Glutamatergic neuron (in vitro differentiated cells): ENCODE measurements at regions not wholly inside any gene's neighbourhood (a gene's known extent, or its start where the extent isn't known, plus 50 kb on each side); places are given as distances from the start of the nearest gene placed in this dataset.

ENCODE experiments used
- DNase-seq: peaks from one replicate; pipeline ENCODE4 v3.0.0; 2022
- H3K27ac Mint-ChIP-seq: one replicate; pipeline ENCODE4 v1.8.0; 2020; ENCODE audit warnings: mild to moderate bottlenecking, mixed read lengths, inconsistent platforms; ENCODE audit not compliant: unreplicated experiment
- H3K27me3 Mint-ChIP-seq: one replicate; pipeline ENCODE4 v1.8.0; 2020; ENCODE audit warnings: mild to moderate bottlenecking, moderate library complexity, mixed read lengths, inconsistent platforms; ENCODE audit not compliant: unreplicated experiment
- H3K36me3 Mint-ChIP-seq: one replicate; pipeline ENCODE4 v1.8.0; 2020; ENCODE audit warnings: mild to moderate bottlenecking, mixed read lengths, inconsistent platforms; ENCODE audit not compliant: unreplicated experiment
- H3K4me1 Mint-ChIP-seq: one replicate; pipeline ENCODE4 v1.8.0; 2020; ENCODE audit warnings: mild to moderate bottlenecking, low read depth, mixed read lengths, inconsistent platforms; ENCODE audit not compliant: unreplicated experiment
- H3K4me3 Mint-ChIP-seq: one replicate; pipeline ENCODE4 v1.8.0; 2020; ENCODE audit warnings: mild to moderate bottlenecking, mixed read lengths, inconsistent platforms; ENCODE audit not compliant: unreplicated experiment
- H3K9me3 Mint-ChIP-seq: one replicate; pipeline ENCODE4 v1.8.0; 2020; ENCODE audit warnings: mild to moderate bottlenecking, moderate library complexity, mixed read lengths, inconsistent platforms; ENCODE audit not compliant: unreplicated experiment
- CTCF ChIP-seq: fragments of 200-600 bp; sonication (generic); IDR thresholded peaks from one replicate; pipeline ENCODE4 v1.5.0; 2021; ENCODE audit not compliant: partially characterized antibody, unreplicated experiment

GRCh38 chr18:60577457-60577856 is 204.9 kb upstream of the MC4R start:
- Mint-ChIP-seq H3K27ac (no peak overlapping the region), H3K9me3 (no peaks in the 10 kb centered on the region), H3K36me3 (no peaks in the 10 kb centered on the region)

GRCh38 chr18:60585670-60586069 is 213.1 kb upstream of the MC4R start:
- H3K4me3 Mint-ChIP-seq = no peak overlapping the region
- no peaks in the 10 kb centered on the region for H3K9me3 Mint-ChIP-seq
- DNase-seq = no peak
- H3K27ac Mint-ChIP-seq = no peak overlapping the region
- no peak for TF ChIP-seq CTCF
- H3K27me3 Mint-ChIP-seq = no peaks in the 10 kb centered on the region
- H3K4me1 Mint-ChIP-seq = no peaks in the 10 kb centered on the region
- no peaks in the 10 kb centered on the region for H3K36me3 Mint-ChIP-seq

More at GRCh38 chr18:60577457-60577856, 204.9 kb upstream of the MC4R start:
- H3K27me3 Mint-ChIP-seq = no peaks in the 10 kb centered on the region
- H3K4me3 Mint-ChIP-seq = no peak overlapping the region
- no peaks in the 10 kb centered on the region for H3K4me1 Mint-ChIP-seq
- no peak for DNase-seq
- no peak for TF ChIP-seq CTCF

- Mint-ChIP-seq H3K36me3 (no peaks in the 10 kb centered on the region), H3K27ac (no peak overlapping the region), H3K4me3 (no peak overlapping the region), H3K27me3 (no peaks in the 10 kb centered on the region), H3K9me3 (no peaks in the 10 kb centered on the region), H3K4me1 (no peaks in the 10 kb centered on the region)
- TF ChIP-seq CTCF = no peak
- DNase-seq = no peak
These were observed 220.7 kb upstream of the MC4R start for GRCh38 chr18:60593249-60593648.

- H3K36me3 Mint-ChIP-seq = no peaks in the 10 kb centered on the region
- H3K9me3 Mint-ChIP-seq = no peaks in the 10 kb centered on the region
- no peak for DNase-seq
- no peak overlapping the region for H3K27ac Mint-ChIP-seq
- no peak overlapping the region for H3K4me3 Mint-ChIP-seq
- H3K4me1 Mint-ChIP-seq = no peaks in the 10 kb centered on the region
- no peak for TF ChIP-seq CTCF
- H3K27me3 Mint-ChIP-seq = no peaks in the 10 kb centered on the region
These were observed 224.4 kb upstream of the MC4R start for GRCh38 chr18:60596928-60597327.

GRCh38 chr18:60599267-60599666 is 226.7 kb upstream of the MC4R start:
- DNase-seq = no peak
- H3K9me3 Mint-ChIP-seq = no peaks in the 10 kb centered on the region
- H3K4me1 Mint-ChIP-seq = no peaks in the 10 kb centered on the region
- H3K27ac Mint-ChIP-seq = no peak overlapping the region
- H3K4me3 Mint-ChIP-seq = no peak overlapping the region
- H3K27me3 Mint-ChIP-seq = no peaks in the 10 kb centered on the region
- no peaks in the 10 kb centered on the region for H3K36me3 Mint-ChIP-seq
- TF ChIP-seq CTCF = no peak
